ENCODE measurements at regions not wholly inside any gene's neighbourhood (a gene's known extent, or its start where the extent isn't known, plus 50 kb on each side); places are given as distances from the start of the nearest gene placed in this dataset.

DNA sequence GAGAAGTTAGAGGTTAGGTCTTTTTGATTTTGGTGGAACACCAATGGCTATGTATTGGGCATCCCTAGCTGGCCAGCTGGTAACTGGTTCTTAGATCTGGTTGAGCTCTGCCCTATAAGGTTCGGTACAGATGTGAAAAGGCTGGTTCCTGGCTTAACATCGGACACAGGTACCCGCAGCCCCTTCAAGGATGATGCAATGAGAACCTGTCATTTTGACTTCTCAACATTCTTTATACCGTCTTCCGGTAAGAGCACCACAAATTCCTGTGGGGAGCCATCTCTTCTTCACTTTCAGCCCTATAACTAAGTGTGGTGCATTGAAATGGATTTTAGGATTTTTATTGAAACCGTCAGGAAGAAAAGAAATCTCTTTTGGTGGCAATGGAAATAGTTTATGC lies 222.8 kb downstream of the ADAMTS9 start:
- no peak overlapping the region for H3K4me3 ChIP-seq (ENCODE audit: low read depth, low read length)
- TF ChIP-seq, protein P1, sequence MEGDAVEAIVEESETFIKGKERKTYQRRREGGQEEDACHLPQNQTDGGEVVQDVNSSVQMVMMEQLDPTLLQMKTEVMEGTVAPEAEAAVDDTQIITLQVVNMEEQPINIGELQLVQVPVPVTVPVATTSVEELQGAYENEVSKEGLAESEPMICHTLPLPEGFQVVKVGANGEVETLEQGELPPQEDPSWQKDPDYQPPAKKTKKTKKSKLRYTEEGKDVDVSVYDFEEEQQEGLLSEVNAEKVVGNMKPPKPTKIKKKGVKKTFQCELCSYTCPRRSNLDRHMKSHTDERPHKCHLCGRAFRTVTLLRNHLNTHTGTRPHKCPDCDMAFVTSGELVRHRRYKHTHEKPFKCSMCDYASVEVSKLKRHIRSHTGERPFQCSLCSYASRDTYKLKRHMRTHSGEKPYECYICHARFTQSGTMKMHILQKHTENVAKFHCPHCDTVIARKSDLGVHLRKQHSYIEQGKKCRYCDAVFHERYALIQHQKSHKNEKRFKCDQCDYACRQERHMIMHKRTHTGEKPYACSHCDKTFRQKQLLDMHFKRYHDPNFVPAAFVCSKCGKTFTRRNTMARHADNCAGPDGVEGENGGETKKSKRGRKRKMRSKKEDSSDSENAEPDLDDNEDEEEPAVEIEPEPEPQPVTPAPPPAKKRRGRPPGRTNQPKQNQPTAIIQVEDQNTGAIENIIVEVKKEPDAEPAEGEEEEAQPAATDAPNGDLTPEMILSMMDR (IDR thresholded peaks at IDR 0.05; ENCODE audit: control insufficient read depth, extremely low read depth, insufficient read depth), result no peak
- DNase-seq (ENCODE audit: low read depth), result no peak

DNA sequence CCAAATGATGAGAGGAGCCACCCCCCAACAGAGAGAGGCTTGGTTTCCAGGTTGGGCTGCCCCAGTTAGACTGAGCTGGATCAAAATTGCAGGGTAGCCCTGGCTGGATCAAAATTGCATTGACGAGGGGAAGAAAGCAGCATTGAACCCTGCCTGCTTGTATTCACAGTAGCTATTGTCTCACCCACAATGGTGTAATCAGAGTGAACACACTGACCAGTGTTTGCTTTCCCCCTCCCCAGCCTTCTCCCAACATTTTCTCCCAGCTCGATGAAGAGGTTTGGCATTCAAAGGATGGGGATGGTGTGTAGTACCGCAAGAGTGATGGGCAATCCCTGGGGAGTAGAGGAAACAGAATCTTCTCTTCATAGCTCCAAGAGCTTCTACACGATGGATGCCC lies 223.8 kb downstream of the ADAMTS9 start:
- H3K4me3 ChIP-seq (ENCODE audit: low read depth, low read length), result no peak overlapping the region
- TF ChIP-seq, protein P1 (IDR thresholded peaks at IDR 0.05; ENCODE audit: control insufficient read depth, extremely low read depth, insufficient read depth), result no peak
- no peak for DNase-seq (ENCODE audit: low read depth)

DNA sequence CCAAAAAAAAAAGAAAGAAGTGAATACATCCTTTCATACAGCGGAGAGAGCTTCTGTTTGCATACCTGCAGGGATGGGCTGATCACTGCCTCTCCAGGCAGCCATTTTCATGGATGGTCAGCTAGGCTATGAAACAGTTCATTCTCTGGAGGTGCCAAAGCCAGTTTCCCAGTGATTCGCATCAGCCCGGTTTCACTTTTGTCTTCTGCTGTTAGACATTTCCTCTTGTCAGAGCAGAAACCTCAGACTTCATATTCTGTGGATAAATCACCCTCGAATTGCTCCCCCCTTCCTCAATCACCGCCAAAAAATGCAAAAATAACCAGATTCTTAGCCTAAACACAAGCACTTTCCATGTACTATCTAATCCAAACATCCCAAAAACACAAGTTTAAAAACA lies 225.6 kb downstream of the ADAMTS9 start:
- TF ChIP-seq, protein P1 (IDR thresholded peaks at IDR 0.05; ENCODE audit: control insufficient read depth, extremely low read depth, insufficient read depth), result no peak
- H3K4me3 ChIP-seq (ENCODE audit: low read depth, low read length), result no peak overlapping the region
- DNase-seq (ENCODE audit: low read depth), result no peak

DNA sequence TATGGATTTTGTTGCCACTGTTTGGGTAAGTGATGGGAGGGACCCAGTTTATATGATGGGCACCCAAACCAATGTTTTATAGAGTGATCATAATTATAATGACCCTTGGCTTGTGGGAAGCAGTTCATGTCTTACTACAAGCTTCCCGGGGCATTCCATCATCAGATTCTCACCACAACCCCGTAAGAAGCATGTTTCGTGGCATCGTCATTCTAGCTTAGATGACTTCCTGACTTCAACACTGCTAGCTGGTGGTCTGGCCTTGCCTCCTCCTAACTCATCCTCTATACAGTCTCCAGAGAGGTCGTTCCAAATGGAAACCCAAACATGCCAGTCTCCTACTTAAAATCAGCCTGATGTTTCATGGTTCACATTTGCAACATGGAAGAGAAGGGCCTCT lies 226.9 kb downstream of the ADAMTS9 start:
- H3K4me3 ChIP-seq (ENCODE audit: low read depth, low read length), result no peak overlapping the region
- TF ChIP-seq, protein P1 (IDR thresholded peaks at IDR 0.05; ENCODE audit: control insufficient read depth, extremely low read depth, insufficient read depth), result no peak
- no peak for DNase-seq (ENCODE audit: low read depth)

DNA sequence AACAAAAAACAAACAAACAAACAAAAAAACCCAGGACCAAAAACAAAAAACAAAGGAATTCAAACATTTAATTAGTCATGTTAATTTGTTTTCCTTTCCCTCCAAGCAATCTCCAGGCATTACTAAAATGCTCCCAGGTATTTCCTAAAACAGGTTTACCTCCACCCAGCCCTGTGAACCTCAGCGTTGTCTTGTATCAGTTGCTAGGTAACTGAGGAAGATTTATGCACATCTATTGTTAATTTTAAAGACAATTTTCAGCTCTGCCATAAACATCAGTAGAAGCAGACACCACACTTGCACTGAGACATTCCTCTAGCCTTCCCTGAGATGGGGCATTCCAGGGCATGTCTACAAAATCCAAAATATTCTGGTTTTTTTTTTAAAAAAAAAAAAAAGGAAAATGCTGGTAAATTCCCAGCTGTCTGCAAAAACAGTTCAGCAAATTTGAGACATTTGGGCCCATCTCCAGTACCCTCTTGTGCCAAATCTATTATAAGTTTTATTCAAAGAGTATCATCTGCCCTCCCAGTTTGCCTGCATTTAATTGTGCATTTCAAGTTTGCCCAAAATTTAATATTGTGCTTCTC lies 227.6 kb downstream of the ADAMTS9 start:
- no peak for DNase-seq (ENCODE audit: low read depth)
- H3K4me3 ChIP-seq (ENCODE audit: low read depth, low read length), result no peak overlapping the region
- TF ChIP-seq, protein P1 (IDR thresholded peaks at IDR 0.05; ENCODE audit: control insufficient read depth, extremely low read depth, insufficient read depth), result no peak

DNA sequence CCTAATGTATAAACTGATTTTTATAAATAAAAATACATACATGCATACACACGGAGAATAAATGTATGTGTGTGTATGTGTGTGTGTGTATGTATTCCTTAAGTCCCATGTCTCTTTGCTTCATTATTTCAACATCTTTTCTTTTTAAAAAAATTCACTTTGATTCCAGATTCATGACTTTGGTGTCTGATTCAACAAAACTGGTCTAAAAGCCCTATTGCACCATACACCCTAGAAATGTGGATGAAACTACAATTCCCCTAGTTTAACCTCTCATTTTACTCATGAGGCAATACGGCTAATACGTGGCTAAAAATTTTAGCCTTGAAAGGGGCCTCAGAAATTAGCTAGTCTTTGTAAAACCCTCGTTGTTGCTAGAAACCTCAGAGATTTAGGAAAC lies 228.1 kb downstream of the ADAMTS9 start:
- no peak for DNase-seq (ENCODE audit: low read depth)
- TF ChIP-seq, protein P1 (IDR thresholded peaks at IDR 0.05; ENCODE audit: control insufficient read depth, extremely low read depth, insufficient read depth), result no peak
- H3K4me3 ChIP-seq (ENCODE audit: low read depth, low read length), result no peak overlapping the region

DNA sequence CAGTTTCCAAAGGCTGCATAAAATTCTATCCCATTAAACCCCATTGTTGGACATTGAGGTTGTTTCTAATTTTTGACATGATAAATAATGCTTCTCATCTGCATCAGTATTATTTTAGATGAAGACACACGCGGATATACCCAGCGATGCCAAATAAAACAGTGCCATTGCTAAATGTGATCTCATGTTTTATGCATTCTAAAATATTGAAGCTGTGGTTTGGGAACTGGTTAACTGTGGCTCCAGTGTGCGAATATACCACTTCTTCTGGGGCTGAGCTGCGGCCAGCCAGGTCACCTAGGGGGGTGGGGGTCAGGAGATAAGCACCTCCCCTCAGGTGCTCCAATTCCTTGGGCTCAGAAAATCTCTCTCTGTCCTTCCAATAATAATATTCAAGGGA lies 230.0 kb downstream of the ADAMTS9 start:
- H3K4me3 ChIP-seq (ENCODE audit: low read depth, low read length), result no peak overlapping the region
- DNase-seq (ENCODE audit: low read depth), result no peak
- TF ChIP-seq, protein P1 (IDR thresholded peaks at IDR 0.05; ENCODE audit: control insufficient read depth, extremely low read depth, insufficient read depth), result no peak
